ENCODE measurements at regions not wholly inside any gene's neighbourhood (a gene's known extent, or its start where the extent isn't known, plus 50 kb on each side); places are given as distances from the start of the nearest gene placed in this dataset.
A peak's percentile ranks its signal among the peaks of the same experiment; 100 is the strongest.

- Mint-ChIP-seq H3K27ac (peak overlapping the region in 1 of 8 donors; percentile 40), H3K27me3 (no peaks in the 10 kb centered on the region), H3K4me3 (no peak overlapping the region), H3K9me3 (no peaks in the 10 kb centered on the region), H3K4me1 (peaks cover 4 to 12% (median 7%) of the 10 kb centered on the region in 3 donors), H3K36me3 (no peaks in the 10 kb centered on the region)
- Histone ChIP-seq H3K4me1 (ENCODE audit: insufficient read depth, low read length) (no peaks in the 10 kb centered on the region), H3K27ac (ENCODE audit: low read depth, low read length) (no peak overlapping the region), H3K9me3 (ENCODE audit: low read length) (no peaks in the 10 kb centered on the region), H3K4me3 (ENCODE audit: low read length) (no peak overlapping the region), H3K27me3 (ENCODE audit: insufficient read depth, low read length, poor library complexity, severe bottlenecking) (no peaks in the 10 kb centered on the region), H3K36me3 (ENCODE audit: insufficient read depth, low read length) (no peaks in the 10 kb centered on the region)
- POLR2A ChIA-PET, result no interaction called here
- DNase-seq, result no peak
- CTCF ChIA-PET, result no interaction called here
Measured at GRCh38 chr9:129467739-129468666, 152.9 kb downstream of the C9orf50 start.

GRCh38 chr9:129467004-129467588 lies 153.8 kb downstream of the C9orf50 start:
- H3K36me3 Mint-ChIP-seq, result no peaks in the 10 kb centered on the region
- no peak for DNase-seq
- no peak overlapping the region for H3K27ac ChIP-seq (ENCODE audit: low read depth, low read length)
- no peaks in the 10 kb centered on the region for H3K9me3 ChIP-seq (ENCODE audit: low read length)
- no peaks in the 10 kb centered on the region for H3K9me3 Mint-ChIP-seq
- no peak overlapping the region for H3K4me3 ChIP-seq (ENCODE audit: low read length)
- H3K4me1 ChIP-seq (ENCODE audit: insufficient read depth, low read length), result no peaks in the 10 kb centered on the region
- ChIA-PET CTCF (no interaction called here), POLR2A (no interaction called here)
- peak overlapping the region in 1 of 8 donors; percentile 77 for H3K27ac Mint-ChIP-seq
- H3K4me1 Mint-ChIP-seq, result peaks cover 4 to 12% (median 7%) of the 10 kb centered on the region in 3 donors
- H3K4me3 Mint-ChIP-seq, result no peak overlapping the region
- no peaks in the 10 kb centered on the region for H3K27me3 ChIP-seq (ENCODE audit: insufficient read depth, low read length, poor library complexity, severe bottlenecking)
- H3K27me3 Mint-ChIP-seq, result no peaks in the 10 kb centered on the region
- H3K36me3 ChIP-seq (ENCODE audit: insufficient read depth, low read length), result no peaks in the 10 kb centered on the region

GRCh38 chr9:129465834-129466535 lies 154.9 kb downstream of the C9orf50 start:
- no peaks in the 10 kb centered on the region for H3K27me3 ChIP-seq (ENCODE audit: insufficient read depth, low read length, poor library complexity, severe bottlenecking)
- H3K4me1 Mint-ChIP-seq, result peaks cover 4 to 14% (median 6%) of the 10 kb centered on the region in 3 donors
- no peaks in the 10 kb centered on the region for H3K27me3 Mint-ChIP-seq
- H3K9me3 Mint-ChIP-seq, result no peaks in the 10 kb centered on the region
- ChIA-PET CTCF (interaction anchor here (0.9 kb wide), 1 partner anchor 288 kb away, joined by 3 read pairs; the partner anchor contains the start of gene IER5L), POLR2A (no interaction called here)
- DNase-seq, result no peak
- no peaks in the 10 kb centered on the region for H3K36me3 ChIP-seq (ENCODE audit: insufficient read depth, low read length)
- H3K9me3 ChIP-seq (ENCODE audit: low read length), result no peaks in the 10 kb centered on the region
- H3K4me3 Mint-ChIP-seq, result no peak overlapping the region
- no peak overlapping the region for H3K27ac ChIP-seq (ENCODE audit: low read depth, low read length)
- peaks cover 3% of the 10 kb centered on the region for H3K4me1 ChIP-seq (ENCODE audit: insufficient read depth, low read length)
- peak overlapping the region in 4 of 8 donors; percentile 43 to 85 (median 73) for H3K27ac Mint-ChIP-seq
- no peak overlapping the region for H3K4me3 ChIP-seq (ENCODE audit: low read length)
- no peaks in the 10 kb centered on the region for H3K36me3 Mint-ChIP-seq

GRCh38 chr9:129464972-129465833 lies 155.7 kb downstream of the C9orf50 start:
- ChIA-PET POLR2A (no interaction called here), CTCF (interaction anchor here (0.9 kb wide), 1 partner anchor 287 kb away, joined by 3 read pairs; the partner anchor contains the start of gene IER5L)
- no peaks in the 10 kb centered on the region for H3K27me3 Mint-ChIP-seq

GRCh38 chr9:129463994-129464393 lies 156.9 kb downstream of the C9orf50 start:
- H3K36me3 Mint-ChIP-seq, result no peaks in the 10 kb centered on the region
- ChIA-PET POLR2A (no interaction called here), CTCF (interaction anchor here (0.5 kb wide), 1 partner anchor 134 kb away, joined by 3 read pairs; no protein-coding TSS in a partner anchor)

More at GRCh38 chr9:129464972-129465833, 155.7 kb downstream of the C9orf50 start:
- peak overlapping the region in 2 of 7 donors; percentile 5 to 38 for H3K4me3 Mint-ChIP-seq
- Histone ChIP-seq H3K36me3 (ENCODE audit: insufficient read depth, low read length) (no peaks in the 10 kb centered on the region), H3K9me3 (ENCODE audit: low read length) (no peaks in the 10 kb centered on the region), H3K4me3 (ENCODE audit: low read length) (no peak overlapping the region), H3K27me3 (ENCODE audit: insufficient read depth, low read length, poor library complexity, severe bottlenecking) (no peaks in the 10 kb centered on the region), H3K4me1 (ENCODE audit: insufficient read depth, low read length) (peaks cover 8% of the 10 kb centered on the region), H3K27ac (ENCODE audit: low read depth, low read length) (no peak overlapping the region)
- H3K27ac Mint-ChIP-seq, result peak overlapping the region in 6 of 8 donors; percentile 36 to 85 (median 60)
- no peak for DNase-seq
- no peaks in the 10 kb centered on the region for H3K9me3 Mint-ChIP-seq
- H3K36me3 Mint-ChIP-seq, result no peaks in the 10 kb centered on the region
- peaks cover 4 to 19% (median 7%) of the 10 kb centered on the region in 3 donors for H3K4me1 Mint-ChIP-seq

GRCh38 chr9:129463477-129463876 lies 157.4 kb downstream of the C9orf50 start:
- H3K36me3 Mint-ChIP-seq, result no peaks in the 10 kb centered on the region
- no peak for DNase-seq
- Histone ChIP-seq H3K27ac (ENCODE audit: low read depth, low read length) (no peak overlapping the region), H3K36me3 (ENCODE audit: insufficient read depth, low read length) (no peaks in the 10 kb centered on the region), H3K9me3 (ENCODE audit: low read length) (no peaks in the 10 kb centered on the region), H3K4me1 (ENCODE audit: insufficient read depth, low read length) (peaks cover 24% of the 10 kb centered on the region), H3K27me3 (ENCODE audit: insufficient read depth, low read length, poor library complexity, severe bottlenecking) (no peaks in the 10 kb centered on the region), H3K4me3 (ENCODE audit: low read length) (no peak overlapping the region)
- no peaks in the 10 kb centered on the region for H3K9me3 Mint-ChIP-seq
- H3K4me1 Mint-ChIP-seq, result peaks cover 10 to 34% (median 15%) of the 10 kb centered on the region in 3 donors
- no peaks in the 10 kb centered on the region for H3K27me3 Mint-ChIP-seq
- H3K27ac Mint-ChIP-seq, result peak overlapping the region in 2 of 8 donors; percentile 36 to 54
- ChIA-PET POLR2A (interaction anchor here (0.5 kb wide), 1 partner anchor 33 kb away, joined by 5 read pairs; no protein-coding TSS in a partner anchor), CTCF (interaction anchor here (0.5 kb wide), 1 partner anchor 21 kb away, joined by 3 read pairs; no protein-coding TSS in a partner anchor)
- no peak overlapping the region for H3K4me3 Mint-ChIP-seq

More at GRCh38 chr9:129463994-129464393, 156.9 kb downstream of the C9orf50 start:
- peaks cover 5 to 29% (median 11%) of the 10 kb centered on the region in 3 donors for H3K4me1 Mint-ChIP-seq
- no peaks in the 10 kb centered on the region for H3K9me3 ChIP-seq (ENCODE audit: low read length)
- no peak overlapping the region for H3K27ac ChIP-seq (ENCODE audit: low read depth, low read length)
- no peaks in the 10 kb centered on the region for H3K9me3 Mint-ChIP-seq
- H3K27me3 Mint-ChIP-seq, result no peaks in the 10 kb centered on the region
- peaks cover 19% of the 10 kb centered on the region for H3K4me1 ChIP-seq (ENCODE audit: insufficient read depth, low read length)
- no peak for DNase-seq
- H3K4me3 Mint-ChIP-seq, result no peak overlapping the region
- no peaks in the 10 kb centered on the region for H3K36me3 ChIP-seq (ENCODE audit: insufficient read depth, low read length)
- no peak overlapping the region for H3K4me3 ChIP-seq (ENCODE audit: low read length)
- no peaks in the 10 kb centered on the region for H3K27me3 ChIP-seq (ENCODE audit: insufficient read depth, low read length, poor library complexity, severe bottlenecking)
- peak overlapping the region in 3 of 8 donors; percentile 31 to 85 (median 36) for H3K27ac Mint-ChIP-seq

GRCh38 chr9:129462360-129462759 lies 158.5 kb downstream of the C9orf50 start:
- POLR2A ChIA-PET, result no interaction called here
- Histone ChIP-seq H3K27me3 (ENCODE audit: insufficient read depth, low read length, poor library complexity, severe bottlenecking) (no peaks in the 10 kb centered on the region), H3K27ac (ENCODE audit: low read depth, low read length) (no peak overlapping the region), H3K36me3 (ENCODE audit: insufficient read depth, low read length) (no peaks in the 10 kb centered on the region), H3K4me1 (ENCODE audit: insufficient read depth, low read length) (peaks cover 35% of the 10 kb centered on the region), H3K4me3 (ENCODE audit: low read length) (no peak overlapping the region), H3K9me3 (ENCODE audit: low read length) (no peaks in the 10 kb centered on the region)
- Mint-ChIP-seq H3K36me3 (no peaks in the 10 kb centered on the region), H3K4me1 (peaks cover 21 to 45% (median 26%) of the 10 kb centered on the region in 3 donors), H3K27me3 (no peaks in the 10 kb centered on the region), H3K27ac (peak overlapping the region in 6 of 8 donors; percentile 26 to 98 (median 38)), H3K9me3 (no peaks in the 10 kb centered on the region), H3K4me3 (peak overlapping the region in 1 of 7 donors; percentile 54)
- no peak for DNase-seq
- CTCF ChIA-PET, result no interaction called here
